K562 (cell line): ENCODE measurements at regions not wholly inside any gene's neighbourhood (a gene's known extent, or its start where the extent isn't known, plus 50 kb on each side); places are given as distances from the start of the nearest gene placed in this dataset.

Source experiments
- ATAC-seq: fragments of 200-7000 bp; cut with Tn5 transposase; 3 replicates; pipeline ENCODE4 v1.9.1; 2020; ENCODE audit warnings: moderate library complexity
- BruUV-seq: library from RNA; stranded (reverse); fragments of 400-500 nt; replicated peaks from 2 replicates; lab custom pipeline; 2021; lab: Mats Ljungman, UMichigan
- CTCF ChIA-PET: fragments of 300-600 bp; formaldehyde crosslinking; extraction: SDS; loops from one replicate; lab custom pipeline; 2021; ENCODE audit warnings: low intra/inter-chr PET ratio; lab: Yijun Ruan, JAX
- POLR2A ChIA-PET: fragments of 300-600, 350-650 bp; sonication (Branson Sonifier 250); formaldehyde crosslinking; extraction: SDS; loops from one replicate; lab custom pipeline; 2021; ENCODE audit warnings: antibody characterized with exemption, inconsistent platforms; lab: Yijun Ruan, JAX
- DNase-seq, 4 experiments: peaks; one replicate each; pipeline versions ENCODE4 v3.0.0 to v3.0.0-alpha.2; 2011 to 2018; ENCODE audit warnings: low spot score in 3 of 4, mixed read lengths in 3 of 4; ENCODE audit errors: extremely low read depth in 1 of 4
- FAIRE-seq: peaks from 2 replicates; lab custom pipeline; 2011; peaks lifted over from hg19 to GRCh38; lab: Jason Lieb, UNC
- H2AFZ ChIP-seq: 2 replicates; pipeline ENCODE4 v1.6.0; 2011; ENCODE audit warnings: low read depth, low read length, control low read depth, inconsistent platforms
- H3K27ac ChIP-seq: fragments of 200-600 bp; 3 replicates; pipeline ENCODE4 v1.8.0; 2011; ENCODE audit warnings: low read depth, mild to moderate bottlenecking, control low read depth, inconsistent platforms, low read length, moderate library complexity, mixed read lengths; ENCODE audit errors: extremely low read depth
- H3K27me3 ChIP-seq, 2 experiments: fragments of 300-600 bp in 1 of 2; 2 replicates in 1 of 2; 3 replicates in 1 of 2; pipeline versions ENCODE4 v1.6.0 to v1.8.0; 2011; ENCODE audit warnings: inconsistent platforms in 2 of 2, low read length in 2 of 2, mild to moderate bottlenecking in 1 of 2, mixed read lengths in 1 of 2, moderate library complexity in 1 of 2; ENCODE audit not compliant: control insufficient read depth in 2 of 2, insufficient read depth in 2 of 2
- H3K36me3 ChIP-seq: fragments of 300-600 bp; 3 replicates; pipeline ENCODE4 v1.8.0; 2011; ENCODE audit warnings: mild to moderate bottlenecking, low read length, inconsistent platforms; ENCODE audit not compliant: control insufficient read depth, insufficient read depth
- H3K4me1 ChIP-seq, 2 experiments: fragments of 200-600 bp in 1 of 2; replicated peaks in 1 of 2; 2 replicates in 1 of 2; 3 replicates in 1 of 2; pipeline versions ENCODE4 v1.5.1 to v1.8.0; 2011; ENCODE audit warnings: inconsistent platforms in 2 of 2, low read length in 2 of 2, mild to moderate bottlenecking in 1 of 2, mixed read lengths in 1 of 2, moderate library complexity in 1 of 2; ENCODE audit not compliant: control insufficient read depth in 2 of 2, insufficient read depth in 2 of 2
- H3K4me2 ChIP-seq: 2 replicates; pipeline ENCODE4 v1.6.1; 2011; ENCODE audit warnings: low read length, control low read depth, inconsistent platforms, mixed read lengths; ENCODE audit not compliant: insufficient read depth
- H3K4me3 ChIP-seq: fragments of 200-600 bp; sonication (generic), shearing (Covaris generic); 2 replicates; pipeline ENCODE4 v1.5.1; 2016; ENCODE audit warnings: control low read depth, inconsistent platforms
- H3K79me2 ChIP-seq: fragments of 200-600 bp; 3 replicates; pipeline ENCODE4 v1.8.0; 2011; ENCODE audit warnings: low read length, inconsistent platforms; ENCODE audit not compliant: control insufficient read depth, insufficient read depth
- H3K9ac ChIP-seq, 2 experiments: 2 replicates each; pipeline versions ENCODE4 v1.6.0 to v1.6.1; 2011; ENCODE audit warnings: low read depth in 2 of 2, low read length in 2 of 2, control low read depth in 1 of 2, inconsistent platforms in 1 of 2, mild to moderate bottlenecking in 1 of 2, mixed read lengths in 1 of 2; ENCODE audit not compliant: insufficient read depth in 1 of 2
- H3K9me1 ChIP-seq: one replicate; pipeline ENCODE4 v1.6.0; 2011; ENCODE audit warnings: inconsistent platforms, mild to moderate bottlenecking, low read length, moderate library complexity; ENCODE audit not compliant: control insufficient read depth, insufficient read depth
- H3K9me3 ChIP-seq: replicated peaks from 2 replicates; pipeline ENCODE4 v1.5.1; 2011; ENCODE audit warnings: low read depth, low read length, inconsistent platforms; ENCODE audit not compliant: control insufficient read depth, insufficient read depth
- H4K20me1 ChIP-seq: replicated peaks from 2 replicates; pipeline ENCODE4 v1.6.1; 2011; ENCODE audit warnings: low read length, inconsistent platforms, mixed read lengths; ENCODE audit not compliant: control insufficient read depth, insufficient read depth
- KAT8 ChIP-seq: fragments of 450-650 bp; IDR thresholded peaks from 2 replicates; pipeline ENCODE4 v1.6.1; 2016; ENCODE audit warnings: low read depth, mild to moderate bottlenecking
- KLF1 ChIP-seq: fragments of 450-650 bp; IDR thresholded peaks from 2 replicates; pipeline ENCODE4 v1.6.1; 2016; ENCODE audit warnings: missing genetic modification characterization, missing compliant biosample characterization
- NR2F6 ChIP-seq: fragments of 450-650 bp; formaldehyde crosslinking; IDR thresholded peaks from 2 replicates; pipeline ENCODE4 v1.4.0; 2020; ENCODE audit warnings: mild to moderate bottlenecking
- ZNF584 ChIP-seq: fragments of 200-800 bp; sonication (Bioruptor generic); IDR thresholded peaks from 2 replicates; pipeline ENCODE4 v1.6.1; 2016; ENCODE audit warnings: low read depth, mild to moderate bottlenecking, missing genetic modification characterization, missing compliant biosample characterization
- WGBS: fragments of 100-300 bp; shearing (Covaris generic); methylation state at CpG from one replicate; pipeline ENCODE4 v1.1.6; 2016; ENCODE audit warnings: low coverage, mixed read lengths; ENCODE audit not compliant: insufficient coverage; ENCODE audit errors: missing lambda C conversion rate; 5-methylcytosine and 5-hydroxymethylcytosine counted together
- in situ Hi-C: fragments of 300-500 bp; cut with MboI; formaldehyde crosslinking; loops from 4 replicates; pipeline ENCODE4 v1.15.0; 2018; ENCODE audit warnings: inconsistent platforms, mixed read lengths
- intact Hi-C: fragments of 100-400 bp; cut with micrococcal nuclease; formaldehyde crosslinking; loops from 2 replicates; pipeline ENCODE4 v1.14.2; 2022
- TF ChIP-seq, protein P1 (sequence below): conservative IDR thresholded peaks from 2 replicates; pipeline ENCODE4 v1.6.1; 2011; ENCODE audit warnings: low read depth, mild to moderate bottlenecking, low read length; ENCODE audit not compliant: control insufficient read depth

- no peak overlapping the region for H2AFZ ChIP-seq
- no peaks in the 10 kb centered on the region for H3K9me3 ChIP-seq
- no peak overlapping the region for H3K4me2 ChIP-seq
- FAIRE-seq (no peak), ATAC-seq (no peak), DNase-seq (no peak)
- no peaks in the 10 kb centered on the region for H3K4me1 ChIP-seq
- H3K9me1 ChIP-seq: no peaks in the 10 kb centered on the region
- POLR2A ChIA-PET: no interaction called here
- H3K27me3 ChIP-seq: peaks cover 7 to 16% of the 10 kb centered on the region in 2 experiments; a peak in 4 of 5 replicates
- in situ Hi-C loops (no loop called here), intact Hi-C loops (no loop called here)
- H4K20me1 ChIP-seq: no peaks in the 10 kb centered on the region
- H3K9ac ChIP-seq: no peak overlapping the region
- 0% methylated on average over 3 of the region's 3 CpGs for WGBS
- H3K27ac ChIP-seq: no peak overlapping the region
- H3K79me2 ChIP-seq: no peaks in the 10 kb centered on the region
- BruUV-seq: no TSS peak
- no peaks in the 10 kb centered on the region for H3K36me3 ChIP-seq
- CTCF ChIA-PET: no interaction called here
- no peak overlapping the region for H3K4me3 ChIP-seq
- TF ChIP-seq KLF1 (tag) (no peak), KAT8 (no peak)
- TF ChIP-seq, protein P1, sequence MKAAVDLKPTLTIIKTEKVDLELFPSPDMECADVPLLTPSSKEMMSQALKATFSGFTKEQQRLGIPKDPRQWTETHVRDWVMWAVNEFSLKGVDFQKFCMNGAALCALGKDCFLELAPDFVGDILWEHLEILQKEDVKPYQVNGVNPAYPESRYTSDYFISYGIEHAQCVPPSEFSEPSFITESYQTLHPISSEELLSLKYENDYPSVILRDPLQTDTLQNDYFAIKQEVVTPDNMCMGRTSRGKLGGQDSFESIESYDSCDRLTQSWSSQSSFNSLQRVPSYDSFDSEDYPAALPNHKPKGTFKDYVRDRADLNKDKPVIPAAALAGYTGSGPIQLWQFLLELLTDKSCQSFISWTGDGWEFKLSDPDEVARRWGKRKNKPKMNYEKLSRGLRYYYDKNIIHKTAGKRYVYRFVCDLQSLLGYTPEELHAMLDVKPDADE: no peak
Observed at GRCh38 chr9:93380410-93381060, 71.0 kb upstream of the FAM120A start.

- ChIA-PET CTCF (no interaction called here), POLR2A (interaction anchor here (1.0 kb wide), 1 partner anchor 14 kb away, joined by 3 read pairs; no protein-coding TSS in a partner anchor)
- no peaks in the 10 kb centered on the region for H4K20me1 ChIP-seq
- no peak overlapping the region for H3K9ac ChIP-seq
- no peaks in the 10 kb centered on the region for H3K9me3 ChIP-seq
- TF ChIP-seq ZNF584 (CRISPR knock-in tag): no peak
- TF ChIP-seq NR2F6 (CRISPR knock-in tag): no peak
- WGBS: 4% methylated on average over 7 of the region's 7 CpGs
- H3K36me3 ChIP-seq: no peaks in the 10 kb centered on the region
- no peaks in the 10 kb centered on the region for H3K79me2 ChIP-seq
- H3K4me2 ChIP-seq: no peak overlapping the region
- peaks cover 14 to 29% of the 10 kb centered on the region in 2 experiments for H3K27me3 ChIP-seq
- in situ Hi-C loops: no loop called here
- FAIRE-seq: no peak
- no peak overlapping the region for H3K27ac ChIP-seq
- H3K4me3 ChIP-seq: no peak overlapping the region
- H3K4me1 ChIP-seq: no peaks in the 10 kb centered on the region
- no peaks in the 10 kb centered on the region for H3K9me1 ChIP-seq
- H2AFZ ChIP-seq: no peak overlapping the region
- no peak for DNase-seq
- ATAC-seq: no peak
- intact Hi-C loops: no loop called here
- no TSS peak for BruUV-seq
Observed at GRCh38 chr9:93387791-93388190, 63.7 kb upstream of the FAM120A start.
